Activated CD4-positive, CD25-positive, alpha-beta regulatory T cell treated with anti-CD3 and anti-CD28 coated beads, Interleukin-2, amount 50 U/mL, for 24 hours (primary cell): ENCODE measurements at regions not wholly inside any gene's neighbourhood (a gene's known extent, or its start where the extent isn't known, plus 50 kb on each side); places are given as distances from the start of the nearest gene placed in this dataset.
"Not testable (repeated sequence)": the region's sequence is repeated elsewhere in the genome, so short reads cannot be mapped to it uniquely, and the experiment has no call there.

ENCODE experiments used
- ATAC-seq, 2 donors: fragments of 150-1000 bp; cut with Tn5 transposase; one replicate each; pipeline ENCODE4 v1.10.0; 2021; ENCODE audit warnings: mild to moderate bottlenecking in 1 of 2, moderate library complexity in 1 of 2

- ATAC-seq: no peak
Observed at GRCh38 chr18:47399475-47399874, 148.0 kb upstream of the SKOR2 start.

- no peak for ATAC-seq
Observed at GRCh38 chr18:47397671-47398319, 146.3 kb upstream of the SKOR2 start.

DNA sequence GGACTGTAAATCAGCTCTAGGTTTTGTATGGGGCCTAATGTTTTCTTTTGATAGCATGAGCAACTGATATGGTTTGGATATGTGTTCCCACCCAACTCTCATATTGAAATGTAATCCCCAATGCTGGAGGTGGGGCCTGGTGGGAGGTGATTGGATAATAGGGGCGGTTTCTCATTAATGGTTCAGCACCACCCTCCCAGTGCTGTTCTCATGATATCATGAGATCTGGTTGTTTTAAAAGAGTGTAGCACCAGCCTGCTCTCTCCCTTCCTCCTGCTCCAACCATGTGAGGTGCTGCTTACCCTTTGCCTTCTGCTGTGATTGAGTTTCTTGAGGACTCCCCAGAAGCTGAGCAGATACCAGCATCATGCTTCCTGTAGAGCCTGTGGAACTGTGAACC is 140.2 kb upstream of the SKOR2 start:
- ATAC-seq: no peak

GRCh38 chr18:47390410-47391024 is 139.1 kb upstream of the SKOR2 start:
- ATAC-seq: no peak

GRCh38 chr18:47389210-47389609 is 137.8 kb upstream of the SKOR2 start:
- ATAC-seq: no peak

DNA sequence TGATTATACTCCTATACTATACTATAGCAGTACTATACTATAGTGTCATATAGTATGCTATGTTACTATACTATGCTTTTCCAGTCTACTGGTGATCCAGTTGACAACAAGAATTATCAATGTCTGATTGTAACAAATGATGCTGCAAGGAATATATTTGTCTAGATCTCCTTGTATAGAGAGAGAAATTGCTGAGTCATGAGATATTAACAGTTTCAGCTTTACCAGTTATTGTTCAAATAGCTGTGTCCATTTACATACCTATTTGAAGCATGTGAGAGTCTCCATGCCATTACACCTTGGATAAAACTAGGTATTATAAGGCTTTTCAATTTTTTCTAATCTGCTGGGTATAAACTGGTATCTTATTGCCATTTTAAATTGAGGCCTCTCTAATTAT is 136.4 kb upstream of the SKOR2 start:
- ATAC-seq: no peak

GRCh38 chr18:47383729-47384128 is 132.3 kb upstream of the SKOR2 start:
- no peak for ATAC-seq

GRCh38 chr18:47381975-47382570 is 130.6 kb upstream of the SKOR2 start:
- no peak for ATAC-seq

- ATAC-seq: no peak
Observed at GRCh38 chr18:47380153-47380552, 128.7 kb upstream of the SKOR2 start.

DNA sequence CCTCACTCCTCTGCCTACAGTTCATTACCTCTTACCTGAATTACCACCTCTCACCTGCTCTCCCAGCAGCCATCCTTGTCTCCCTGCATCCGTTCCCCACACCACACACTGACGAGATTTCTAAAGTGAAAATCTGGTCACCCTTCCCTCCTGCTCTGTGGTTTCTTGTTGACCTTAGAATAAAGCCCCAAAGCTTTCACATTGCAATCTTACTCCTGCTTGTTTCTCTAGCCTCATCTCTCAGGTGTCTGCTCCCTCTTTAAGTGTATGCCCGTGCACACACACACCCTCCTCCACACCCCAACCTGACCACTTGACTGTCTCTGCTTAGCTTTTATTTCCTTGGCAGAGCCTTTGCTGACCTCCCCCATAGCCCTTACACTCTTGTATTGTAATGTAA is 122.0 kb upstream of the SKOR2 start:
- no peak for ATAC-seq

DNA sequence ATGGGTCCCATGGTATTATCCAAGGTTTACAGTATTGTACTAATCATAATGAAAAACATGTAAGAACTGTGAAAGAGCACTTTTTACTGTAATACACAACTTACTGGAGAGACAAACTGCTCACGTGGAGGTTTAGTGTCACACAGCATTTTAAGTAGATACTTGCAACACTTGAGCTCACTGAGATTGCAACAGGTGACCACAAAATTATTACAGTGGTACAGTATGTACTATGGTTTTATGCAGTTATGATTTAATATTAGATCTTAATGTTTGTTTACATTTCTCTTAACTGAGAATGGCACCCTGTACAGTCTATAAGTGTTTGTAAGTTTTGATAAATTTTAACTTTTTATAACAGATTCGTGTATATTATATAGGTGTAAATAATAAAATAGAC is 118.6 kb upstream of the SKOR2 start:
- no peak for ATAC-seq

DNA sequence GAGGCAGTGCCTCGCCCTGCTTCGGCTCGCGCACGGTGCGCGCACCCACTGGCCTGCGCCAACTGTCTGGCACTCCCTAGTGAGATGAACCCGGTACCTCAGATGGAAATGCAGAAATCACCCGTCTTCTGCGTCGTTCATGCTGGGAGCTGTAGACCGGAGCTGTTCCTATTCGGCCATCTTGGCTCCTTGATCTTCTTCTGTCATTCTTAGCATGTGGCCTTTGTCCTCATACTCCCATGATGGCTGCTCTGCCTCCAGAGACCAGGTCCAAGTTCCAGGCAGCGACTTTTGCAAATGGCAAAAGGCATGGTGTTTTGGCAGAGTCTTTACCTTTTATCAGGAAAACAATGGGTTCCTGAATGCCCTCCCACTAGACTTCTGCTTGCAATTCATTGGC is 102.6 kb upstream of the SKOR2 start:
- ATAC-seq: not testable (repeated sequence)

DNA sequence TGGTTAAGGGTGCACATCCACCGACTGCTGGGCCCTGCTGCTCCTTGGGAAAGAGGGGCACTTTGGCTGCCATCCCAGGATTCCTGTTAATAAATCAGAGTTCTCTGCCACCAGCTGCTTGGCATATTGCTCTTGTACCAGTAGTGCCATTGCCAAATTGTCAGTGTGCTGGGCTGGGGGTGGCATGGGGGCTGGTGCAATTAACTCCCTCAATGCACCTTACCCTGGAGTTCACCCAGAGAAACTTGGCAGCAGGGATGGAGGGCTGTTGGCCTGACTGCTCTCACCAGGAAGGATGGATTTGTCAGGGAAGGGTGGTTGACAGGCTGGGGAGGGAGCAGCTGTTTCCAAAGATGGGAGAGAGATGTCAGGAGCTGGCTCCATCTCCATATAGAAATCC is 94.6 kb upstream of the SKOR2 start:
- ATAC-seq: no peak

DNA sequence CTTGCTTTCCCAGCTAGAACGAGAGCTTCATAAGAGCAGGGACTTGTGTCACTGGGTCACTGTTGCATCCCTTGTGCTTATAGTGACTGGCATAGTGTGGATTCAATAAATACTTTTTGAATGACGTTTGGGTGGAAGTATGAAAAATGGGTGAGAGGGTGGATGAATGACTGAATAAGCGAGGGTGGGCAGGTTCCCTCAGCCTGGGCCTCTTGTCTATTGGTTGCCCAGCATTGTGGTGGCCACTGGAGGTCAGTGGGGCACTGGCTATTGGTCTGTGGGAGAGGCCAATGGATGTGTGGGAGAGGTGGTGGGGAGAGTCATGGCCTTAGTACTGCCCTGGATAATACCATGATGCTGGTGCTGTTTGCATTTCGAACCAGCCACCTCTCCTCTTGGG is 93.8 kb upstream of the SKOR2 start:
- no peak for ATAC-seq

DNA sequence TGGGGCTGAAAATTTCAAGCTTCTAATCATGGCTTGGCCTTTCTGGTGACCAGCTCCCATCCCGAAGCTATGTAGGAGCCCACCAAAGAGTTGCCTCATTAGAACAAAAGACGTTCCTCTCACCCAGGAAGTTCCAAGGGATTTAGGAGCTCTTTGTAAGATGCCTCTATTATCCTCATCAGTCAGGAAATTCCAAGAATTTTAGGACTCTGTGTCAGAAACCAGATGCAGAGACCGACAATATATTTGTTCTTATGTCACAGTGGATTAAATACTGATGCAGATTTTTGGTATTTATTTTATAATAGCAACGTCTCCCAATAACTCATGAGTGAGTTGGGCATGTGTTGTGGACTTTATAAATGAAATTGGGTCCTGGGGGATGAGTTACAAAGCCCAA is 91.8 kb upstream of the SKOR2 start:
- no peak for ATAC-seq

DNA sequence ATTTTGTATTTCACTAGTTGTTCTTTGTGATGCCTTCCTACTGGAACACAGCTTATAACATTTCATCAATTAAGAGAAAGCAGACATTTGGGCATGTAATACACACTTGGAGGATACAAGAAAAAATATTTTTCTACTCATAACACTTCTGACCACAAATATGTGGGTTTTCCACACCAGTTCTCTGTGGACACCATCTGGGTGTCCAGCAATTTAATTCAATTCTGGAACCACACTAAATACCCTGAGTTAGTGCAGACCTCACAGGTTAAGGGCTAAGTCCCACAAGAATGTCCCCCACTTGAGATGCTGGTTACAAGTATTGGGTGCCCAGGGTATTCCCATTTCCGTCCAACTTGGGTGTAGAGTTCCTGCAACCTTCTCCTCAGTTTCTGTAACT is 91.1 kb upstream of the SKOR2 start:
- no peak for ATAC-seq

DNA sequence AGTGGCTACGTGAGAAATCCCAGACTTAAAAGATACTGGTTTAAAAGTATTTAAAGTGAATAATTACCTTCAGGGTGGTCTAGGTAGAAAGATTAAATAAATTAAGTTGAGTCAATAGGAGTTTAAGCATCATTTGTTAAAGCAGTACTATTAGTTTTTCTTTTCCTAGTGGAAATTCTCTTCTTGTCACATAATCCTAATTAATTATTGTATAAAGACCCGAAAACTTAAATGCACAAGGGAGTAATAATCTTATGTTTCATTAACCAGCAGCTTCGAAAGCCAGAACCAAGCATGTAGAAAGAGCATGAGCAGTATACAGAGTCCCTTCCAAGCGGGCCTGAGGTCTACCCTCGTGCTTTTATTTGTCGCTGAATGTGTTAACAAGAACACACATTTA is 90.2 kb upstream of the SKOR2 start:
- no peak for ATAC-seq

GRCh38 chr18:47334966-47335365 is 83.5 kb upstream of the SKOR2 start:
- ATAC-seq: no peak

GRCh38 chr18:47333926-47334635 is 82.6 kb upstream of the SKOR2 start:
- no peak for ATAC-seq

DNA sequence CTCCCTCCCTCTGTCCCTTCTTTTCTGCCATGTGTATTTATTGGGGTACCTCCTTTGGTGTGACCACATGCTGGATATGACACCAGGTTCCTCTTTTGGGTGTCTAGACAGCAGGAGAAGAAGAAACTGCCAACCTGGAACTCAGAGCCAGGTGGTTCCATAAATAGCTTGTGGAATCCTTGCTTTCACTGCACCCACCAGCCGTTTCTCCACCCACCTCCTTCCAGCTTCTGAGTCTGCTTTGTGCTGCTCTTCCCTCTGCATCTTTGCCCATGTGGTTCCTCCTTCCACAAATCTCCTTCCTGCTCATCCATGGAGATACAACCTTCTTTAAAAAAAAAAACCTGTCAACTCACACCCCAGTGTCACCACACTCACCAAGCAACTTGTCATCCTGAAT is 80.2 kb upstream of the SKOR2 start:
- no peak for ATAC-seq

DNA sequence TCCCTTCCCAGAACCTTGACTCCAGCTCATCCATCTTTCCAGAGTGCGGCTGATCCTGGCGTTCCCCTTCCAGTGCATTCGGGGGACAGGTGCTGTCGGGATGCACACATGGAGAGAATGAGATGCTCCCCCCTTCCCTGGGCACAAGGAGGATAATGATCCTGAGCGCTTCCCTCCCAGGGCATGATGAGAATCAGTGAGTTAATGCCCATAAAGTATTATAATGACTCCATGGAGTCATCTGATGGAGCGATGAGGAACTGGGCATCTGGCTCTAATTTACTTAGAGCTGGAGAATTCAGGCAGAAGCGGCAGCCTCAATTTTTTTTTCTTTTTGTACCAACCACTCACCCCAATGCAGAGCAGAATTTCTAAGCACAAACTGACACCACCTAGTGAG is 79.6 kb upstream of the SKOR2 start:
- no peak for ATAC-seq

DNA sequence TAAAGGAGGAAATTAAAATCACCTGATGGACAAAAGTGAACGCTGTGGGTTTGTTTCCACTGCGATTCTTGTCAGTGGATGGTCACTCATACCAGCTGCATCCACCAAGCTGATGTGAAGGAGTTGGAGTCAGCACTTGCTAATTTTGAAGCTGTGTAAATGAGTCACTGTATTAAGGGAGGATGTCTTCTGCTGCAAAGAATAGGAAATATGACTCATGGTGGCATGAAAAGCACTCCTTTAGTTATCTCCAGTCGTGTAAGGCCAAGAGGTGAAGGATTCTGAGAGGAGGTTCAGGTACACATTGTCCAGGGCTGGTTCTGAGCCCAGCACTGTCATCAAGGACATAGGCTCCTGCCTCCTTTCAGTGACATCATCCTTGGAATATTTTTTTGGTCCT is 71.7 kb upstream of the SKOR2 start:
- no peak for ATAC-seq

GRCh38 chr18:47321815-47322214 is 70.4 kb upstream of the SKOR2 start:
- no peak for ATAC-seq
